ENCODE measurements at regions not wholly inside any gene's neighbourhood (a gene's known extent, or its start where the extent isn't known, plus 50 kb on each side); places are given as distances from the start of the nearest gene placed in this dataset.
A peak's percentile ranks its signal among the peaks of the same experiment; 100 is the strongest.
"Not testable (repeated sequence)": the region's sequence is repeated elsewhere in the genome, so short reads cannot be mapped to it uniquely, and the experiment has no call there.

DNA sequence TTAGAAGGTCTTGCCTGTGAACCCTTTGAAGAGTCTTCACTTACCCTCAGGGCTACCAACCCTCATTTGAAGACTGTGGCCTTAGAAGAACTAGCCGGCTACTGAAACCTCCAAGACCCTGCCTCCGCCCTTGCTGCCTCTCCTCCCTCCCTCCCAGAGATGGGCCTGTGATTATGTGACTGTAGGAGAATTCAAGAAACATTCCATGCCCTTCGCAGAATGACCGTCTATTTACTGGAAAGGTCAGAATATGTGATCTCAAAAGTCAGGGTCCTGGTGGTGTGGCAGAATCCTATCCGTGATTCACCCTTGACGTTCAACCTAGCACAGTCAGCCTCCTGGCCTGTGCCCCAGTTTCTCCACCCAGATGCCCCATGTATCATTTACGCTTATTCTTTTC lies 109.6 kb downstream of the CTNND1 start:
- DNase-seq (ENCODE audit: low spot score), result no peak

DNA sequence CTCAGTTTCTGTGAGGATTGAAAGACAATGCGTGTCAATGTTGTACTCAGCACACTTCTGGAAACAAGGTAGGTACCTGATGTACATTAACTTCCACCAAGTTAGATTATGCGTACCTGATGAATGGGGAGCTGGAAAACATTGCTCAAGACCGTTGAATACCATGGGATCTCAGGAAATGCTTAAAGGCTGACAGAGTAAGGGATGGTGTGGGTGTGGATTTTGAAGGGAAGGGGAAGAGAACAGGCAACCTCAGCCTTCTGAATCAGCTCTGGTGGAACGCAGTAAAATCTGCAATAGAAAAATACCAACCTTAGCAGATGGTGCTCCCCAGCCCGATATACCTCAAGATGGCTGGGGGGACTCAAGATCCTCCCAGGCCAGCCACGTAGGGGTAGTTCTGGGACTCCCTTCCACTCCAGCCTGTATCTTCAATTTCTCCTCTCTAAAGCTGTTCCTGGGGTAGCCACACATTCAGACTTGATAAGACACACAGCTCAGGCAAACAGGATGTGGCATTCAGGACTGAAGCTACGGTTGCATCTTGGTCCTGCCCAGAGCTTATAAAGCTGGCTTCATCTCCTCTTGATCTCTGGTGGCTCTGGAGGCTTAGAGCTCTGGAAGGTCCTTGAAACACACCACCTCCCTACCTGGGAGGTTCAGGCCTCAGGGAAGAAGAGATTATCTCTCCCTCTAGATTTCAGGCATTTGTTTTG lies 111.8 kb downstream of the CTNND1 start:
- no peak for DNase-seq (ENCODE audit: low spot score)

DNA sequence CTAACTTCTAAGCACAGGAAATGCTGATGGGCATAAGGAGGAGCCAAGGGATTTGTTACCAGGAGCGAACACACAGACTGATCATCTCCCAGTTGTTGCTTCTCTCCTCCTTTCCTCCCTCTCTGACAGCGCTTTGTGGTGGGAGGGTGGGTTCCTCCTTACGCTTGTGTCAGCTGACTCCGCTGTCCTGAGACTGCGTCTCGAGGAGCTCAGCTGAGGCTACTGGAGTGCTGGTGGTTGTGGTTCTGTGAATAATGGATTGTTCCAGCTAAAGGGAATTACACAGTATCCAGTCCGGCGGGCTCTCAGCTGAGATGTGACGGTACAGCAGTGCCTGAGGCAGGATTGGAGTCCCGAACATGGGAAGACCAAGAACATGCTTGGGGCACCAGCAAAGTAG lies 113.4 kb downstream of the CTNND1 start:
- no peak for DNase-seq (ENCODE audit: low spot score)

DNA sequence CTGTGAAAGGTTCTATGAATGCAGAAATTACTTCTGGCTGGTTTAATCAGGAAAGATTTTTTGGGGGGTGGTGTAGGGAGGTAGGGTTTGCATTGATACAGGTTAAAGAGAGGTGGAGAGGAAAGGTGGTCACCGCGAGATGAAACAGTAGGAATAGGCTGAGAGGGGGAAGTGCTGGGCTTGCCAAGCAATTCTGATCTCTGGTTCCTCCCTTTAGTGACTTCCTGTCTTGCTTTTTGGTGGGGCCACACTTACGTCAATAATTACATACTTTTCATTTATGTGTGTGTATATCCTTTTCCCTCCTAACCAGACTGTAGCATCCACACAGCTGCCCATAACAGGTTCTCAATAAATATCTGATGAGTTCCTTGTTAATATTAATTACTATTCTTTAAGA lies 120.0 kb downstream of the CTNND1 start:
- no peak for DNase-seq (ENCODE audit: low spot score)

DNA sequence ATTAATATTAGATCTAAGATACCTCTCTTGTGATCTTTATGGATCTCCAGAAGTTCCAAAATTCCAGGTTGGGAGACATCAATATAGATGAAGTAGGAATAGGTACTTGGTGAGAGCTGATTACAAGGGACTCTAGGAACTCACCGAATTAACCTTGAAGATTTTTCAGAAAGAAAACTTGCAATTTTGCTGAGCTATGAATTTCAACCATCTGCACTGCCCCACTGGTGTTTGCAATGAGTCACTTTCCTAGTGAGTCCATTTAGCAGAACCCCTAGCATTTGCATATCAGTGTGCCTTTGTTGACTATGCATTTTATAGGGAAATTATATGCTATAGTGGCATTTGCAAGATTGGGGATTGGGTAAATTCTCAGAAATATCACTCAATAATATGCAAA lies 122.0 kb downstream of the CTNND1 start:
- DNase-seq (ENCODE audit: low spot score), result no peak

DNA sequence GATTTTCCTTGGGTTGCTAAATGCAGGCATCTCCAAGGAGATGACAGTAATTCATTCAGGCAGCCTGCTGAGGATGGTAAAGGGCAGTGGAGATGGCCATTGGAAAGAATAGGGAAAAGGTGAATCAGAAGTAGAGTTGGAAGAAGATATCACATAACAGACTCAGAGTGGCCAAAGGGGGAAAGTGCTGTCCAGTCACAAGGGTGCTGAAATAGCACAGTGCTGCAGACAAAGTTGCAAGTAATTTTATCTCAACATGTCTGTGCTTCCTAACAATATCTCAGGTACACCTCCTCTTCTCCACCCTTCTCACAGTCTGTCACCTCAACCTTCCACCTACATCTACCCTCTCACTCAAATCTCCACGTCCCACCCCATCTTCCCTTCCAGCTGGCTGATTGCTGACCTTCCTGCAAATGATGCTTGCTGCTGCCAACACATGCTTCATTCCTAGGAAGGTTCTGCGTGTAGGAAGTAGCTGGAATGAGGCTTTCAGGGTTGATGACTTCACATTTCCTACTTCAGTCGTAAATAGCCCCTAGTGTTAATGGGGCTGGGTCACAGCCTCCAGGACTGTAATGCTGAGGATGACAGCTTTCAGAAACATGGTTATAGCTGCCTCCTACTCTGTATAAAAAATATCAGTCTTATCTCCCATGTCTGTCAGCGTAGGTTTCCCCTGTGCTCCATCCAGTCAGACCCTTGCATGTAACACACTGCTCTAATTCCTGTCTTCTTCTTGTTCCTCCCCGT lies 123.9 kb downstream of the CTNND1 start:
- DNase-seq (ENCODE audit: low spot score), result peak; percentile 50

DNA sequence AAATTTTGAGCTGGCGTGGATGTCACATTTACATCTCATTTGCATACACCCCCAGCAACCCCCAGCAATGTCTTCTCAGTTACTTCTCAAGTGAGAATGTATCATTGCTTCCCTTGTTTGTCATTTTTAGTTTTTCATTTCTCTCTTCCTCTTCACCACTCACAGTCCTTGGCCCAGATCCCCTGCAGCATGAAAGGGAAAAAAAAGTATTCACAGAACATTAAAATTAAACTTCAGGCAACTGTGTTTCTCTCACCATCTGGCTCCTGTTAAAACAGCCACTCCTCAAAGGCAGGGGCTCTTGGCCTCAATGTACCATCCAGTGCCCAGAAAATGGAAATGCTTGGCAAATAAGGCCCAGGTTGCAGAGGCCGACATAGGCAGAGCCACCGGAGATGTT lies 126.8 kb downstream of the CTNND1 start:
- no peak for DNase-seq (ENCODE audit: low spot score)

DNA sequence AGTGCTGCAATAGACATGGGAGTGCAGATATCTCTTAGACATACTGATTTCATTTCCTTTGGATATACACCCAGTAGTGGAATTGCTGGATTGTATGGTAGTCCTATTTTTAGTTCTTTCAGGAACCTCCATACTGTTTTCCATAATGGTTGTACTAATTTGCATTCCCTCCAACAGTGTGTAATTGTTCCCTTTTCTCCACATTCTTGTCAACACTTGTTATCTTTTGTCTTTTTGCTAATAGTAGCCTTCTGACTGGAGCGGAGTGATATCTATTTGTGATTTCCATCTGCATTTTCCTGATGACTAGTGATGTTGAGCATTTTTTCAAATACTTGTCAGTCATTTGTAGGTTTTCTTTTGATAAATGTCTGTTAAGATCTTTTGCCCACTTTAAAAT lies 128.9 kb downstream of the CTNND1 start:
- no peak for DNase-seq (ENCODE audit: low spot score)

DNA sequence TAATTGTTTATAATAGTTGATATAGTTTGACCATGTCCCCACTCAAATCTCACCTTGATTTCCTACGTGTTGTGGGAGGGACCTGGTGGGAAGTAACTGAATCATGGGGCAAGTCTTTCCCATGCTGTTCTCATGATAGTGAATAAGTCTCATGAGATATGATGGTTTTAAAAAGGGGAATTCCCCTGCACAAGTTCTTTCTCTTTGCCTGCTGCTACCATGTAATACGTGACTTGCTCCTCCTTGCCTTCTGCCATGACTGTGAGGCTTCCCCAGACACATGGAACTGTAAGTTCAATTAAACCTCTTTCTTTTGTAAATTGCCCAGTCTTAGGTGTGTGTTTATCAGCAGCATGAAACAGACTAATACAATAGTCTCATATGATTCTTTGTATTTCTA lies 130.5 kb upstream of the OR9Q1 start:
- not testable (repeated sequence) for DNase-seq (ENCODE audit: low spot score)

DNA sequence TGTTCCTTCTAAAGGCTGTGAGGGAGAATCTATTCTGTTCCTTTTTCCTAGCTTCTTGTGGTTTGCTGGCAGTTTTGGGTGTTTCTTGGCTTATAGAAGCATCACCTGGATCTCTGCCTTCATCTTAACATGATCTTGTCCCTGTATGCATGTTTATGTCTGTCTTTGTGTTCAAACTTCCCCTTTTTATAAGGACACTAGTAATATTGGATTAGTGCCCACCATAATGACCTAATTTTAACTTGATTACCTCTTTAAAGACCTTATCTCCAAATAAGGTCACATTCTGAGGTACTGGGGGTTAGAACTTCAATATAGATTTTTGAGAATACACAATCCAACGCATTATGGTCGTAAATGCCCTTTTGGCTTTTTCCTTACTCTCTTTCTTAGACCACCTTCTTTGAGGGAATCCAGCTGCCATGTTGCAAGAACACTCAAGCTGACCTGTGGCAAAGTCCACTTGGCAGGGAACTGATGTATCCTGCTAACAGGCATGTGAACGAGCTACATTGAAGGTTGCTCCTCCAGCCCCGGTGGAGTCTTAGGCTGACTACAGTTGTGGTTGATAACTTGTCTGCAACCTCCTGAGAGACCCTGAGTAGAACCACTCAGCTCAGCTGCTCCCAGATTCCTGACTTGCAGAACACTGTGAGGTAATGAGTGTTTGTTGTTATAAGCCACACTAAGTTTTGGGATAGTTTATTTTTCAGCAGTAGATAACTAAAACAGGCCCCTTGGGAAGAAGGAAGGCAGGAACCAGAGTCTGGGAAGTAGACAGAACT lies 127.1 kb upstream of the OR9Q1 start:
- no peak for DNase-seq (ENCODE audit: low spot score)

DNA sequence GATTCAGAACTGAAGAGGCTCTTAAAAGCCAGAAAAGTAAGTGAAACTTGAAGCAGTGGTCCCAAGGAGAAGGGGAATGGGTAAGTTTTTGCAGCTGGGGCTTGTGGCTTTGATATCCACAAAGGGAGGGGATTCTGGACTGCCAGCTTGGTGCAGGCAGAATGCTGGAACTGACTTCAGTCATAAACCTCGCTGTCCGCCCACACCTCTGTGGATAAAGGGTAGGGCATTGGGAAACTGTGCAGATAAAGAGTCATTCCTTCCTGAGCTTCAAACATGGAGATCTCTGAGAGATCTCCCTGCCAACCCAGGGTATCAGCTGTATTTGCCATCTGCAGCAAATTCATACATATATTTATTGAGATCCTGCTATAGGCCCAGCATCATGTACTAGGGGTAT lies 124.3 kb upstream of the OR9Q1 start:
- DNase-seq (ENCODE audit: low spot score), result no peak

DNA sequence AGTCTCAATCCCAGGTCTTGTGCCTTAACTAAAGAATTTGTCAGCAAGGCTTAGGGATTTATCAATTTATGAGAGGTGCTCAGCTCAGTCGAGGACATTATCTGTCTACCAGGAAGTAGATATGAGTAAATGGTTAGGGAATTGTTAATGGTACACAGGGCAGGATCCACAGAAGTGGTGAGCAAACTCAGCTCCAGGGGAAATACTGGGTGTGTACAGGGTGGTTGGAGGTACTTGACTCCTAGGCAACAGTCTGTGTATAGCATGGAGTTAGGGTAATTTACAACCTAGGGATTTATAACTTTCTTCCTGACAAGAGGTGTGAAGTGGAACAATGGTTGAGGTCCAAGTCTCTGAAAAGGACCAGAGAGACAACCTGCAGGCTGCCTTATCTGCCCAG lies 123.4 kb upstream of the OR9Q1 start:
- no peak for DNase-seq (ENCODE audit: low spot score)

DNA sequence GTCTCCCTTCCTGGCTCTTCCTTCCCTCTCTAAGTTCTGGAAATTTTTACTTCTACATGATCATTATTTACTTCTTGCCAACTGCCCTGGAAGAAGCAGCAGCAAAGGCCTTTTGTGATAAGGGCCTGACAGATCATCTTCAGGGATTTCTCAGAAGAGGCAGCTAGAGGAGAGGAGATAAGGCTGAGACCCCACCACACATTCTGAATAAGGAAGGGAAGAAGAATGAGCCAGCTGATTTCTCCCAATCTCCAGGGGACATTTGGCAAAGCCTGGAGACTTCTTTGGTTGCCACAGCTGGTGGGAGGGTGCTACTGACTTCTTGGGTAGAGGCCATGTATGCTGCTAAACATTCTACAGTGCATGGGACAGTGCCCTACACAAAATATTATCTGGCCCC lies 122.4 kb upstream of the OR9Q1 start:
- no peak for DNase-seq (ENCODE audit: low spot score)

DNA sequence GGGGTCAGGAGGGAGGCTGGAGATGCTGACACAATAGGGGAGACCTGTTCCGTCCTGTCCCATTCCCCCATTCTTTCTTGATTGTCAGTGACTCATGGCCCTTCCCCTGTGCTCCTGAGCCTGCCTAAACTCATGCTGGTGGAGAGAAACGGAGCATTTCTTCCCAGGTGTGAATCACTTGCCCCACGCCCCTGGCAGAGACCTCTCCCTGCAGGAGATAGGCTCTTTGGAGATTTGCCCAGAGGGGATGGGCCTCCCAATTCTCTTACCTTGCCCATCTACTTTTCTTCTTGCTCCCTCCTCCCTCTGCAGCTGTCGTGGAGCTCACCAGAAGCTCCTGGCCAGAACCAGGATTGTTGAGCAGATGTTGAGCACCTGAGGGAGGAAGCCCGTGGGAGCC lies 121.9 kb upstream of the OR9Q1 start:
- DNase-seq (ENCODE audit: low spot score), result no peak

DNA sequence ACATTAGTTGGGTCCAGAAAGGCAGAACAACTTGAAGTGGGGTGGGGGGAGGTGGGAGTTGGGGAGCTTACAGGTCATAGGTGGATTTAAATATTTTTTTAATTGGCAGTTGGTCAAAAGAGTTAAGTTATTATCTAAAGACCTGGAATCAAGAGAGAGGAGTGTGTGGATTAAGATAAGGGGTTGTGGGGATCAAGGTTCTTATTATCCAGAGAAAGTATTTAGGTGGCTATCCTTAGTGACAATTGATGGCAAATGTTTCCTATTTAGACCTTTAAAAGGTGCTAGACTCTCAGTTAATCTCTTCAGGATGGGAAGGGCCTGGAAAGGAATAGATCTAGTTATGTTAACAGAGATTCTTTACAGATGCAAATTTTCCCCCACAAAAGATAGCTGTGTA lies 120.7 kb upstream of the OR9Q1 start:
- no peak for DNase-seq (ENCODE audit: low spot score)

DNA sequence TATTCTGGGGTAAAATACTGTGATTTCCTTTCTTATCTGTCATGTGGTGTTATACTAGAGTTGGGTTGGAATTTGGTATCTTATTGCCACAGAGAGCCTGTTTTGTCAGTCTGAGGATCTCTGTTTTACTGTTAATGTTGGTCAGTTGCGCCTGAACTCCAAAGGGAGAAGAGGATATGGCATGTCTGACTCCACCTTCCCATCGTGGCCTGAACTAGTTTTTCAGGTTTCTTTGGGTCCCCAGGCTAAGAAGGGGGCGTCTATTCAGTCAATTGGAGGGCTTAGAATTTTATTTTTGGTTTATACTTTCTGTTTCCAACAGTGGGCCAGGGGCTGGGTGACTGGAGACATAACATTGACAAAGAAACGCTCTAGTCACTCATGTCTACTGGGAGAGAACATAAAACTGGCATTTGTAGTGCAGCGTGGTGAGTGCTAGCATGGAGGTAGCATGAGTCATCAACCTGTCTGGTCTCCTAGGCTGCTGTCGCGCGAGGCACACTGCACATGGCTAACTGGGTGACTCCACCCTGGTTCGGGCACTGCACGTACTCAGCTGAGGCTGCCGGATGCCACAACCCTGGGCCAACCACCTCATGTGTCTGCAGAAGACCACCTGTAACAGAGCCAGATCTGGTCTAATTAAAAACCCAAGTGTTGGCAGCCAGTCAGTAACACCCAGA lies 120.1 kb upstream of the OR9Q1 start:
- DNase-seq (ENCODE audit: low spot score), result peak; percentile 51

DNA sequence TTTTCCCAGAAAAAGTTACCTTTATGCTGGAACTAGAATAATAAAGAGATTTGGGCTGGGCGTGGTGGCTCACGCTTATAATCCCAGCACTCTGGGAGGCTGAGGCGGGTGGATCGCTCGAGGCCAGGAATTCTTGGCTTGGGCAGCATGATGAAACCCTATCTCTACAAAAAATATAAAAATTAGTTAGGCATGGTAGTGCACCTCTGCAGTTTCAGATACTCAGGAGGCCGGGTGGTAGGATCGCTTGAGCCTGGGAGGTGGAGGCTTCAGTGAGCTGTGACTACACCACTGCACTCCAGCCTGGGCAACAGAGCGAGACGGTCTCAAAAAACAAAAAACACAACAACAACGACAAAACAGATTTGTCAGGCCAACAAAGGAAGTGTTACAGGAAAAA lies 119.3 kb upstream of the OR9Q1 start:
- no peak for DNase-seq (ENCODE audit: low spot score)

DNA sequence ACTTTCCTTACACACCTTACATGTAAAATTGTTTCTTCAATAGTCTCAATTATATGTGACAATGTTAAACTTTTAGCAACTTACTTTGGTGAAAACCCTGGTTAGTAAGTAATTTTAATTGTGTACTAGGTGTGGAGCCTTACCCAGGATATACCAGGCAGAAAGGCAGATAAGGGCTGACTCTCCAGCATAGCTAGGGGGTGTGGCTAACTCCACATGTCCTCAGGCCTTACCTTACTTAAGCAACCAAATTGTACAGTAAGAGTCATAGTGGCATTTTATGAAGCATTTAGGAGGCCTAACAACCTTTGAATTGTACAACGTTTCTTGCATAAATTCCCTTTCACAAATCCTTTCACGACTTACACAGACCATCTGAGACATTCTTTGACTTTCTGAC lies 118.2 kb upstream of the OR9Q1 start:
- DNase-seq (ENCODE audit: low spot score), result no peak

DNA sequence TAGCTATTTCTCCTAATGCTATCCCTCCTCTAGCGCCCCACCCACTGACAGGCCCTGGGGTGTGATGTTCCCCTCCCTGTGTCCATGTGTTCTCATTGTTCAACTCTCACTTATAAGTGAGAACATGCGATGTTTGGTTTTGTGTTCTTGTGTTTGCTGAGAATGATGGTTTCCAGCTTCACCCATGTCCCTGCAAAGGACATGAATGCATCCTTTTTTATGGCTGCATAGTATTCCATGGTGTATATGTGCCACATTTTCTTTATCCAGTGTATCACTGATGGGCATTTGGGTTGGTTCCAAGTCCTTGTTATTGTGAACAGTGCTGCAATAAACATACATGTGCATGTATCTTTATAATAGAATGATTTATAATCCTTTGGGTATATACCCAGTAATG lies 115.3 kb upstream of the OR9Q1 start:
- DNase-seq (ENCODE audit: low spot score), result not testable (repeated sequence)

DNA sequence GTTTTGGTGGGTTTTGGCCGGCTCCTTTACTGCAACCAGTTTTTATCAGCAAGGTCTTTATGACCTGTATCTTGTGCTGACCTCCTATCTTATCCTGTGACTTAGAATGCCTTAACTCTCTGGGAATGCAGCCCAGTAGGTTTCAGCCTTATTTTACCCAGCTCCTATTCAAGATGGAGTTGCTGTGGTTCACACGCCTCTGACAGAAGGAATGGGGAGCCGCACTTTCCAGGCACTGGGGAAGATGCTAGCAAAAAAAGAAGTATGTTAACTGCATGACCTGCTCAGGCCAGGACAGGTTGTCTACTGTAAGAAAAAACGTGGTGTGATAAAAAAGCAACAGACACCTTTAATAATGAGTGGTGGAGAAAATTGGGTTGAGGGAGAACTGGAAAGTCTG lies 112.2 kb upstream of the OR9Q1 start:
- not testable (repeated sequence) for DNase-seq (ENCODE audit: low spot score)

DNA sequence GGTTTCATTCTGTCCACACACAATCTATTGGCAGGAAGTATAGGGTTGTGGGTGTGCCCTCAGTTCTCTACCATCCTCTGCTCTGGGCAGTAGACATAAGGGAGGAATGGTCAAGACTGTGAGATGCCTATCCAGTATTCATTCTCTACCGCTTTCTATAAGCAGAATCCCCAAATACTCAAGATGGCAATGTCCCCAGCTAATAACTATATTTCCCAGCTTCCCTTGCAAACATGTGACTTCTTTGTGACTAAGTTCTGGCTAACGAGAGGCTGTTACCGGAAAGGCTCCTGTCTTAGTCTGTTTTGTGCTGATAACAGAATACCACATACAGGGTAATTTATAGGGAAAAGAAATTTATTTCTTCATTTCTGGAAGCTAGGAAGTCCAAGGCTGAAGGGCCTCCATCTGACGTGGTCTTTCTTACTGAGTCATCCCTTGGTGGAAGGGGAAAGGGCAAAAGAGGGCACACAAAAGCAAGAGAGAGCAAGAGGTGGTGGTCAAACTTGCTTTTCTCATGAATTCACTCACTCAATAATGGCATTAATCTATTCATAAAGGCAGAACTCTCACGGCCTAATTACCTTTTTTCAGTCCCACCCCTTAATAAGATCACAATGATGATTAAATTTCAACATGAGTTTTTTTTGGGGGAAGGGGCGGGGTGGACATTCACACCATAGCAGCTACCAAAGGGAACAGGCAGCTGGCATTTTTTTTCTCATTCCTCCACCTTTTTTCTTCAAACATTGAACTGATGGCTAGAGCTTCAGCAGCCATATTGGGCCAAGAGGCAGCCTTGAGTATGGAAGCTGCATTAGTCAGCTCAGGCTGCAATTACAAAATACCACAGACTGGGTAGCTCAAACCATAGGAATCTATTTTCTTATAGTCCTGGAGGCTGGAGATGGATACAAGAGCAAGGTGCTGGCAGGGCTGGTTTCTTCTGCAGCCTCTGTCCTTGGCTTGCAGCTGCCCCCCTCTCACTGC lies 109.7 kb upstream of the OR9Q1 start:
- no peak for DNase-seq (ENCODE audit: low spot score)
